ENCODE measurements at regions not wholly inside any gene's neighbourhood (a gene's known extent, or its start where the extent isn't known, plus 50 kb on each side); places are given as distances from the start of the nearest gene placed in this dataset.
"Not testable (repeated sequence)": the region's sequence is repeated elsewhere in the genome, so short reads cannot be mapped to it uniquely, and the experiment has no call there.

DNA sequence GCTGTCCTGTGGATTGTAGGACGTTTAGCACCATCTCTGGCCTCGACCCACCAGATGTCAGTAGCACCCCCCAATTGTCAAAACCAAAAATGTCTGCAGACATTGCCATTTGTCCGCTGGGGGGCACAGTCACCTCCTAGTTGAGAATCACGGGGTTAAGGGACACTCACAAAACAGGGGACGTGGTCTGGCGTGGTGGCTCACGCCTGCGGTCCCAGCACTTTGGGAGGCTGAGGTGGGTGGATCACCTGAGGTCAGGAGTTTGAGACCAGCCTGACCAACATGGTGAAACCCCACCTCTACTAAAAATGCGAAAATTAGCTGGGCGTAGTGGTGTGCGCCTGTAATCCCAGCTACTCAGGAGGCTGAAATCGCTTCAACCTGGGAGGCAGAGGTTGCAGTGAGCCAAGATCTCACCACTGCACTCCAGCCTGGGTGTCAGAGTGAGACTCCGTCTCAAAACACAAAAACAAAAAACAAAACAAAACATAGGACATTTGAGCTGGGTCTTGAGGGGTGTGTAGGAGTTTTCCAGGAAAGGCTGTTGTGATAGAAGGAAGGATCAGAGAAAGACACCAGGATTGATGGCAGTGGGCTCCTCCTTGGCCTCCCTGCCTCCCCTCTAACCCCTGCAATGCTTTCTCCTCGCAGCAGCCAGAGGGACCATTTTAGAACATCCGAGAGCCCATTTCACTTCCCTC lies 171.8 kb upstream of the GSE1 start:
- DNase-seq (ENCODE audit: low read depth in 2 of 2): no peak

DNA sequence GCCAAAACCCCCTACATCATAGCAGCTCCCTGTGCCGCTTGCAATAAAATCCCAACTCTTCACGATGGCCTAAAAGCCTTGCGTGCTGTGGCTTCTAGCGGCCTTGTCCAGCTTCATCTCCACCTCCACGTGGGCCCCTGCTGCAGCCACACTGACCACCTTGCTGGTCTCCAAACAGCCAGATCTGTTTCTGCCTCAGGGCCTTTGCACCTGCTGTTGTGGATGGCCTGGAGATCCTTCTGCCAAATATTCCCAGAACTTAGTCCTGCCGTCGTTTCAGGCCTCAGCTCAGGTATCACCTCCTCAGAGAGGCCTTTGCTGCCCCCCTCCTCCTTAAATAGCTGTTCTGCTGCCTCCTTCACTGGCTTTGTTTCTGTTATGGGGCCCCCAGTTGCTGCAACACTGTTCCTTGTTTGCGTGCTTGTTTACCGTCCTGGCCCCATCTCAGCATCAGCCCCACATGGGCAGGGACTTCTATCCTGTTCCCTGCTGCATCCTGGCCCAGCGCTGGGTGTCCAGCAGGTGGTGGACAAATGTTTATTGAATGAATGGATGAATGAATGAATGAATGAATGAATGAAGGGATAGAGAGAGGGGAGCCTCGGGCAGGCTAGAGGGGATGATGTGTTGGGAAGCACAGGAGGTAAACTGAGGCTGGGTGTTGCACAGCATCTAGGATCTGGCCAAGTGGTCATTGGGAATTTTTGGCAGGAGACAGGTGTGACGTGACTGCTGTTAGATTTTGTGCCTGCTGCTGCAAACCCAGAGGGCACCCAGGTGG lies 171.0 kb upstream of the GSE1 start:
- no peak for DNase-seq (ENCODE audit: low read depth in 2 of 2)

GRCh38 chr16:85443116-85443515 lies 170.0 kb upstream of the GSE1 start:
- DNase-seq (ENCODE audit: low read depth in 2 of 2): no peak

DNA sequence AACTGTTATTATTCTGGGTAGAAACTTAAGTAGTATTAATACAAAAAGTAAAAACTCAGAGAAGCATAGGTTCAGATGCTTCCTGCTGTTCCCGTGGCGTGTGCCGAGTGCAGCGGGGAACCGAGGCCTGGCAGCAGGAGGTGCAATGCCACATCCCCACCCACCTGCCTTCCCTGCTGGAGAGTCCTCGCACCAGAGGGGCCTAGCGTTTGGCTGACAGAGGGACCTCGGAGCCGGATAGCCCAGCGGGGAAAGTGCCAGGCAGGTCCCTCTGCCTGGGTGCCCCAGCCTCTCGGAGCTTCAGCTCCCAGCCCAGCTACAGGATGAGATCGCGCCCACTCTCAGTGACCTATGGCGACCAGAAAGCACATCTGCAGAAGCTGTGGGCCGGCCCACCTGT lies 169.6 kb upstream of the GSE1 start:
- no peak for DNase-seq (ENCODE audit: low read depth in 2 of 2)

DNA sequence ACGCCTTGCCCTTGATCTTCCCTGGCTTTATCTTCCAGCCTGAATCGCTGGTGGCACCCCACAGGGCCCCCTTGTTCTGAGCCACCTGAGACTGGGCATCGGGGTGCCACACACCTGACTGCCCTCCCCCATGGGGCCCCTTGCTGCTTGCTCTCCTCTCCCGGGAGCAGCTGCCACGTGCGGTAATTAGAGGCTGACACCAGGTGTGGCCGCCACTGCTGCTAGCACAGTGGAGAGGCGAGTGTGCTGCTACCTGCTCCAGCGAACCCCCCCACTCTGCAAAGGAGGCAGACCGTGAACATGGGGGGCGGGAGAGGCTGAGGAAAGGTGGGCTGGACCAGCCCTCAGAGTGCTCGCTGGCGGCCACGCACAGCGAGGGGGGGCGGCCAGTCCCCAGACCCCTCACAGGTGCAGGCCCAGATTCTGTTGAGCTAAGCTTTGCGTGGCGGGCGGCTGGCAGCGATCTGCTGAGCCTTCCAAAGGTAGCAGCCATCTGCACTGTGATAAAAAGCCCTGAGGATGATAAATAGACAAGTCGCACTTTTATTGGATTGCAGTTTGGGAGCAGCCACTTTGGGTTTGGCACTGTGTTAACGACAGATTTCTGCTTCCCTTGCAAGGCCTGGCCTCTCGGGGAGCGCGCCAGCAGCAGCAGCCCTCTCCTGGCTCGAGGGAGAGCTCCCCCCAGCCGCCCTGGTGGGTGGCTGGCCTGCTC lies 167.9 kb upstream of the GSE1 start:
- DNase-seq (ENCODE audit: low read depth in 2 of 2): no peak

- no peak for DNase-seq (ENCODE audit: low read depth in 2 of 2)
Measured at GRCh38 chr16:85445779-85446222, 167.3 kb upstream of the GSE1 start.

GRCh38 chr16:85446951-85447692 lies 166.0 kb upstream of the GSE1 start:
- no peak for DNase-seq (ENCODE audit: low read depth in 2 of 2)

DNA sequence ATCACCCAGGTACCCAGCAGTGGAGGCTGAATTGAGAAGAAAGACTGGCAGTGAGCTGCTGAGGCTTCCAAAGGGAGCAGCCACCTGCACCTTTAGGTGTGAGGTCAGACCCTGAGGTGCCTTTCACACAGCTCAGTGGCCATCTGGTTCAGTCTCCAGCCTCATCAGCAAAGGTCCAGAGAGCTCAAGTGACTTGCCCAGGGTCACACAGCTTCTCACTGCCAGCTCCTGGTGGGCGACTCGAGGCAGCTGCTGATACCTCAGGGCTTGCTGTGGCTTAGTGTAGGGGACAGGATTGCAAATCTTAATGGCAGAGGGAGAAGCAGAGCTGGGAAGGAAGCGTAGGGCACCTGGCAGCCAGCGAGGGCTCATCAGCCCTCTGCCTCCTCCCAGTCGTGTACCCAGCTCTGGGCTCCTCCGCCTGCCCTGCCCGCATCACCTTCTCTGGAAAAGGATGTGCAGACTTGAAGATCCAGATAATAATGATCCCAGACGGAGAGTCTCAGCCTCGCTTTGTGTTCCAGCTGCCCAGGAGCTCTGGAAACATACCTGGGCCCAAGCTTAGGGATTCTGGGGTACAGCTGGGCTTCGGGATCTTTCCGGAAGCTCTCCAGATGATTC lies 165.3 kb upstream of the GSE1 start:
- DNase-seq (ENCODE audit: low read depth in 2 of 2): no peak

- DNase-seq (ENCODE audit: low read depth in 2 of 2): peak; percentile 15 to 32
Measured at GRCh38 chr16:85448557-85449190, 164.4 kb upstream of the GSE1 start.

DNA sequence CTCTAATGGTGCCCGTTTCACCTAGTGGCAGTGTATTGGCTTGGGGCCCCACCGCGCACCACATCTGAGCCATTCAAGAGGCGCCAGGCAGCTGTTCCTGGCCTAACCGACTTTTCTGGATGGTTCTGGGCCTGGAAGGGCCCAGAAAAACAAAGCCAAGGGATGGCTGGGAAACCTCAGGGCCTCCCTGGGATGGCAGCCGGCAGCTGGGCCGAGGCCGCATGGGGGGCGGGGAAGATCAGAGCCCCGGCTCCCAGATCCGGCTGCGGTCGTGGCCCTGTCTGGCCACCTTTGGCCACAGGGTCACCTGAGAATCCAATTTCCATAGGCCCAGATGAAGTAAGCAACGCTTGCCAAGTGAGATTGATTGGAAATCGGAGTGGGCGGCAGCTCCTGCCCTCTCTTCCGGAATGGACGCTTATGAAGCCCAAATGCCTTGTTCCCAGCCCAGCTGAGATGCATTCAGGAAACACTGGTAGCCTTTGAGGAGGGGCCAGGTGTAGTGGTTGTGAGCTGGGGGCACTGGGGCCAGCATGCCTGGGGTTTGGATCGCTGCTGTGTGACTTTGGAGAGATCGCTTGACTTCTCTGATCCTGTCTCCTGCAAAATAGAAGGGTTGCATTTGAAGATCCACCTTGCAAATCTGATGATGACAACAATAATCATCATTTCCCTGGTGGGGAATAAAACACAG lies 163.8 kb upstream of the GSE1 start:
- no peak for DNase-seq (ENCODE audit: low read depth in 2 of 2)

GRCh38 chr16:85449885-85450245 lies 163.3 kb upstream of the GSE1 start:
- DNase-seq (ENCODE audit: low read depth in 2 of 2): no peak

DNA sequence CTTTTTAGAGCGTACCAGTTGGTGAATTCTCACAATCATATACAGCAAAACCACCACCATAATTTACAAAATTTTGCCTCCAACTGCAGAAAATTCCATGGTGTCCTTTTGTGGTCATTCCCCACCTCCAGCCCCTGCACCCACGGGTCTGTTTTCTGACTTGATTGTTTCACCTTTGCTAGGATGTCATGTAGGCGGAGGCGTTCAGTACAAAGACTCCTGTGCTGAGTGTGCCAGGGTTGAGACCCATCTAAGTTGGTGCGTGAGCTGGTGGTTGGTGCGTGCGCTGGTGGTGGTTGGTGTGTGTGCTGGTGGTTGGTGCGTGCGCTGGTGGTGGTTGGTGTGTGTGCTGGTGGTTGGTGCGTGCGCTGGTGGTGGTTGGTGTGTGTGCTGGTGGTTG lies 162.0 kb upstream of the GSE1 start:
- not testable (repeated sequence) for DNase-seq (ENCODE audit: low read depth in 2 of 2)

DNA sequence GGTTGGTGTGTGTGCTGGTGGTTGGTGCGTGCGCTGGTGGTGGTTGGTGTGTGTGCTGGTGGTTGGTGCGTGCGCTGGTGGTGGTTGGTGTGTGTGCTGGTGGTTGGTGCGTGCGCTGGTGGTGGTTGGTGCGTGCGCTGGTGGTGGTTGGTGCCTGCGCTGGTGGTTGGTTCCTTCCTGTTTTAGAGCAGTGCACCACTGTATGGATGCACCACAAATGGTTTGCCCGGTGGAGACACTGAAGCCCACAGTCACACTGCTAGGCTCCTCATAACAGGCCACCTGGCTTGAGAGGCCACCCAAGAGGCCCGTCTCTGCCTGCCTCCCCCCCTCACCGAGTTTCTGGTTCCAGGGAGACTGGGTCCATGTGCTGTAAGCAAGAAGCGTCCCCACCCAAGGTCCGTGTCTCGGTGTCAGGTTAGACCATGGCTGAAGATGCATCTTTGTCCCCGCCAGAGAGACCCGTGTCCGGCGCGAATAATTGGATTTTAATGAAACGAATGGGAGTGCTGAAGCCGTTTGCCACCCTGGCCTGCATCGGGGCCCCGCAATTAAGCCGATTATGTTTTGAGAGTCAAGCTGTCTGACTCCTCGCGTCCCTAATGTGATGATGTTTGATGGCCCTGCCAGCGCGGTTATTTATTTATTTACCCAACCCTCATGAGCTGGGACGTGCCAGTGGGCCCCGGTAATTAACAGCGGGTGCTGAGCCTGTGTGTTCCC lies 161.3 kb upstream of the GSE1 start:
- DNase-seq (ENCODE audit: low read depth in 2 of 2): no peak

- no peak for DNase-seq (ENCODE audit: low read depth in 2 of 2)
Measured at GRCh38 chr16:85452364-85453193, 160.5 kb upstream of the GSE1 start.

- no peak for DNase-seq (ENCODE audit: low read depth in 2 of 2)
Measured at GRCh38 chr16:85453194-85453678, 159.9 kb upstream of the GSE1 start.

- DNase-seq (ENCODE audit: low read depth in 2 of 2): no peak
Measured at GRCh38 chr16:85453703-85454102, 159.4 kb upstream of the GSE1 start.

DNA sequence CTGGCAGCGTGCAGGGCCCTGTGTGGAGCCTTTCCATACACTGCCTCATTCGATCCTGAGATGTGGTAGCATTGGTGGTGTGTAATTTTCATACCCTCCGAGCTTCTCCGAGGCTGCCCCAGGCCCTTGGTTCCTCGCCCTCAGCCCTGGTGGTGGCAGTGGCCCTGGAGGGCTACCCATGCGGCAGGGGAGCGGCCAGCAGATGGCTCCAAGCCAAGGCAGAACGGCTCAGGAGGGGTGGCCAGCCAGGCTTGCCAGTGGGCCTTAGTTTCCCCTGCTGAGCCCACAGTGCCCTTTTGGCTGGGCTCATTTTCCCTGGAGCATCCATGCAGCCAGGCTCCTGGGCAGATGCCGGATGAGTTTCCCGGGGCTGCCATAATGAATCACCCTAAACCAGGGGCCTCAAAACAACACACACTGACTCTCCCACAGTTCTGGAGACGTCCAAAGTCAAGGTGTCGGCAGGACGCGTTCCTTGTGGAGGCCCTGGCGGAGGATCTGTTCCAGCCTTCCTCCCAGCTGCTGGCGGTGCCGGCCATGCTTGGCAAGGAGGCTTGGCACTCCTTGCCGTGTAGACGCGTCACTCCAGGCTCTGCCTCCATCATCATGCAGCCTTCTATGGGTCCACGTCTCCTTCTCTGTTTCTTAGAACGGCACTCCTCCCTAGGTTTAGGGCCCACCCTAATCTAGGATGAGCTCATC lies 158.8 kb upstream of the GSE1 start:
- no peak for DNase-seq (ENCODE audit: low read depth in 2 of 2)

GRCh38 chr16:85455534-85455933 lies 157.6 kb upstream of the GSE1 start:
- DNase-seq (ENCODE audit: low read depth in 2 of 2): no peak

All from stimulated activated CD8-positive, alpha-beta memory T cell treated with anti-CD3 and anti-CD28 coated beads, Interleukin-15, amount 100 ng/mL, for 4 hours (primary cell).